Aorta (tissue), 5 donors: ENCODE measurements at regions not wholly inside any gene's neighbourhood (a gene's known extent, or its start where the extent isn't known, plus 50 kb on each side); places are given as distances from the start of the nearest gene placed in this dataset.

ENCODE experiments used
- ATAC-seq: fragments of 200-7000 bp; cut with Tn5 transposase; one replicate; pipeline ENCODE4 v1.9.1; 2022; ENCODE audit warnings: moderate library complexity; ENCODE audit not compliant: low FRiP score
- DNase-seq, 2 donors: peaks; one replicate each; pipeline ENCODE4 v3.0.0-alpha.2; 2020
- H3K27ac ChIP-seq, 2 donors: one replicate each; pipeline ENCODE4 v1.5.1; 2013; ENCODE audit warnings: low read length in 2 of 2, mild to moderate bottlenecking in 2 of 2, moderate library complexity in 2 of 2, control low read depth in 1 of 2, inconsistent platforms in 1 of 2, low read depth in 1 of 2
- H3K27me3 ChIP-seq, 2 donors: one replicate each; pipeline ENCODE4 v1.6.1; 2013; ENCODE audit warnings: control low read depth in 1 of 2, low read length in 1 of 2, mild to moderate bottlenecking in 1 of 2, moderate library complexity in 1 of 2; ENCODE audit not compliant: insufficient read depth in 2 of 2, control insufficient read depth in 1 of 2
- H3K36me3 ChIP-seq, 2 donors: one replicate each; pipeline ENCODE4 v1.6.1; 2013; ENCODE audit warnings: control low read depth in 1 of 2, low read length in 1 of 2, mild to moderate bottlenecking in 1 of 2; ENCODE audit not compliant: insufficient read depth in 2 of 2, control insufficient read depth in 1 of 2
- H3K4me1 ChIP-seq, 2 donors: one replicate each; pipeline ENCODE4 v1.6.1; 2013; ENCODE audit warnings: low read length in 2 of 2, control low read depth in 1 of 2, mild to moderate bottlenecking in 1 of 2, moderate library complexity in 1 of 2; ENCODE audit not compliant: insufficient read depth in 2 of 2, control insufficient read depth in 1 of 2
- H3K4me3 ChIP-seq, 2 donors: one replicate each; pipeline ENCODE4 v1.5.1; 2013; ENCODE audit warnings: low read length in 2 of 2, control low read depth in 1 of 2, mild to moderate bottlenecking in 1 of 2
- H3K9me3 ChIP-seq: one replicate; pipeline ENCODE4 v1.6.1; 2013; ENCODE audit warnings: mild to moderate bottlenecking, low read length; ENCODE audit not compliant: control insufficient read depth
- WGBS, 2 donors: extraction: QIAGEN DNeasy Blood & Tissue Kit; methylation state at CpG; one replicate each; pipeline ENCODE4 v1.1.7; 2013; 5-methylcytosine and 5-hydroxymethylcytosine counted together
- intact Hi-C, 2 donors: fragments of 100-400 bp; cut with DNase I; formaldehyde crosslinking; loops; one replicate each; pipeline versions ENCODE4 v1.14.2 to v1.15.0; 2022
- donor health status: healthy with polysubstance abuse.
- donor health status: Bipolar disorder and iron deficiency.
- donor health status: DM: no; HTN: no; CAD: no.
- donor health status: DM: no; HTN: no; CAD: no.
- donor health status: DM: yes; HTN: yes; CAD: no.

GRCh38 chr7:26993816-26994810, 101.7 kb downstream of the HOXA1 start:
- H3K9me3 ChIP-seq, result peaks cover 4% of the 10 kb centered on the region
- H3K4me3 ChIP-seq, result no peak overlapping the region
- no peaks in the 10 kb centered on the region for H3K27me3 ChIP-seq
- no peaks in the 10 kb centered on the region for H3K4me1 ChIP-seq
- H3K36me3 ChIP-seq, result no peaks in the 10 kb centered on the region
- H3K27ac ChIP-seq, result no peak overlapping the region
- 65 to 70% methylated on average over 3 of the region's 3 CpGs for WGBS, 2 donors
- ATAC-seq, result no peak
- intact Hi-C loops, result no loop called here
- no peak for DNase-seq

- WGBS, 2 donors, result 63 to 69% methylated on average over 7 of the region's 7 CpGs
Measured at GRCh38 chr7:26992670-26993069, 103.1 kb downstream of the HOXA1 start.

GRCh38 chr7:26991796-26992195, 104.0 kb downstream of the HOXA1 start:
- ATAC-seq, result no peak
- 92% methylated on average over 6 of the region's 6 CpGs for WGBS, 2 donors
- no peak overlapping the region for H3K27ac ChIP-seq
- DNase-seq, result no peak
- no peaks in the 10 kb centered on the region for H3K9me3 ChIP-seq
- no peaks in the 10 kb centered on the region for H3K4me1 ChIP-seq
- no peaks in the 10 kb centered on the region for H3K27me3 ChIP-seq
- H3K36me3 ChIP-seq, result no peaks in the 10 kb centered on the region
- H3K4me3 ChIP-seq, result no peak overlapping the region
- intact Hi-C loops, result no loop called here

More at GRCh38 chr7:26992670-26993069, 103.1 kb downstream of the HOXA1 start:
- Histone ChIP-seq H3K4me3 (no peak overlapping the region), H3K27ac (no peak overlapping the region), H3K36me3 (no peaks in the 10 kb centered on the region), H3K9me3 (peaks cover 1% of the 10 kb centered on the region), H3K27me3 (no peaks in the 10 kb centered on the region), H3K4me1 (no peaks in the 10 kb centered on the region)
- DNase-seq (no peak), ATAC-seq (no peak)
- intact Hi-C loops, result no loop called here

- WGBS, 2 donors, result 66 to 74% methylated on average over 3 of the region's 3 CpGs
- H3K27ac ChIP-seq, result no peak overlapping the region
Measured at GRCh38 chr7:26989897-26990670, 105.7 kb downstream of the HOXA1 start.

GRCh38 chr7:26988836-26989374, 106.9 kb downstream of the HOXA1 start:
- Histone ChIP-seq H3K9me3 (no peaks in the 10 kb centered on the region), H3K27me3 (no peaks in the 10 kb centered on the region), H3K4me3 (no peak overlapping the region), H3K27ac (no peak overlapping the region), H3K4me1 (no peaks in the 10 kb centered on the region), H3K36me3 (no peaks in the 10 kb centered on the region)
- intact Hi-C loops, result no loop called here
- WGBS, 2 donors, result 40 to 50% methylated on average over 9 of the region's 9 CpGs
- DNase-seq (no peak), ATAC-seq (no peak)

More at GRCh38 chr7:26989897-26990670, 105.7 kb downstream of the HOXA1 start:
- Histone ChIP-seq H3K4me3 (no peak overlapping the region), H3K27me3 (no peaks in the 10 kb centered on the region), H3K4me1 (no peaks in the 10 kb centered on the region), H3K9me3 (no peaks in the 10 kb centered on the region), H3K36me3 (no peaks in the 10 kb centered on the region)
- DNase-seq (no peak), ATAC-seq (no peak)
- intact Hi-C loops, result no loop called here

GRCh38 chr7:26987338-26987737, 108.5 kb downstream of the HOXA1 start:
- Histone ChIP-seq H3K9me3 (no peaks in the 10 kb centered on the region), H3K27me3 (no peaks in the 10 kb centered on the region), H3K4me3 (no peak overlapping the region), H3K4me1 (no peaks in the 10 kb centered on the region), H3K36me3 (no peaks in the 10 kb centered on the region), H3K27ac (no peak overlapping the region)
- no peak for DNase-seq
- 73 to 83% methylated on average over 3 of the region's 3 CpGs for WGBS, 2 donors
- intact Hi-C loops, result no loop called here
- no peak for ATAC-seq

GRCh38 chr7:26978146-26978545, 113.8 kb upstream of the SKAP2 start:
- Histone ChIP-seq H3K36me3 (no peaks in the 10 kb centered on the region), H3K27me3 (no peaks in the 10 kb centered on the region), H3K9me3 (peaks cover 8% of the 10 kb centered on the region), H3K4me1 (no peaks in the 10 kb centered on the region), H3K4me3 (no peak overlapping the region), H3K27ac (no peak overlapping the region)
- no peak for DNase-seq
- intact Hi-C loops, result no loop called here
- WGBS, 2 donors, result 71 to 87% methylated on average over 2 of the region's 2 CpGs
- no peak for ATAC-seq

- no peaks in the 10 kb centered on the region for H3K4me1 ChIP-seq
- H3K4me3 ChIP-seq, result no peak overlapping the region
- no peaks in the 10 kb centered on the region for H3K36me3 ChIP-seq
- DNase-seq (no peak), ATAC-seq (no peak)
- intact Hi-C loops, result no loop called here
- no peaks in the 10 kb centered on the region for H3K27me3 ChIP-seq
- peaks cover 9% of the 10 kb centered on the region for H3K9me3 ChIP-seq
- no peak overlapping the region for H3K27ac ChIP-seq
Measured at GRCh38 chr7:26976840-26977239, 112.5 kb upstream of the SKAP2 start.
